Endodermal cell (in vitro differentiated cells): ENCODE measurements at regions not wholly inside any gene's neighbourhood (a gene's known extent, or its start where the extent isn't known, plus 50 kb on each side); places are given as distances from the start of the nearest gene placed in this dataset.

Source experiments
- DNase-seq: peaks from one replicate; pipeline ENCODE4 v3.0.0-alpha.2; 2017
- H3K27ac ChIP-seq: 2 replicates; pipeline ENCODE4 v1.5.1; 2013; ENCODE audit warnings: mild to moderate bottlenecking, low read depth, low read length, moderate library complexity
- H3K27me3 ChIP-seq: 2 replicates; pipeline ENCODE4 v1.6.1; 2013; ENCODE audit warnings: mild to moderate bottlenecking, low read length, moderate library complexity; ENCODE audit not compliant: insufficient read depth, control insufficient read depth, poor library complexity, severe bottlenecking
- H3K36me3 ChIP-seq: 2 replicates; pipeline ENCODE4 v1.7.0; 2013; ENCODE audit warnings: mild to moderate bottlenecking, low read length, moderate library complexity; ENCODE audit not compliant: control insufficient read depth, insufficient read depth
- H3K4me1 ChIP-seq: one replicate; pipeline ENCODE4 v1.7.0; 2013; ENCODE audit warnings: low read length; ENCODE audit not compliant: control insufficient read depth, insufficient read depth
- H3K4me3 ChIP-seq: 2 replicates; pipeline ENCODE4 v1.5.1; 2013; ENCODE audit warnings: mild to moderate bottlenecking, low read length, moderate library complexity
- H3K9ac ChIP-seq: 2 replicates; pipeline ENCODE4 v1.6.1; 2013; ENCODE audit warnings: mild to moderate bottlenecking, low read length, moderate library complexity; ENCODE audit not compliant: poor library complexity, severe bottlenecking; ENCODE audit errors: extremely low read depth
- H3K9me3 ChIP-seq: 2 replicates; pipeline ENCODE4 v1.6.1; 2013; ENCODE audit warnings: mild to moderate bottlenecking, low read length, moderate library complexity; ENCODE audit not compliant: control insufficient read depth
- H3K27ac Mint-ChIP-seq: 2 replicates; pipeline ENCODE4 v1.8.0; 2020; ENCODE audit warnings: mixed read lengths
- H3K27me3 Mint-ChIP-seq: 2 replicates; pipeline ENCODE4 v1.8.0; 2021; ENCODE audit warnings: mild to moderate bottlenecking, mixed read lengths; ENCODE audit not compliant: insufficient read depth
- H3K36me3 Mint-ChIP-seq: 2 replicates; pipeline ENCODE4 v1.8.0; 2020; ENCODE audit warnings: low read depth, mixed read lengths
- H3K4me1 Mint-ChIP-seq: 2 replicates; pipeline ENCODE4 v1.8.0; 2020; ENCODE audit warnings: mixed read lengths
- H3K4me3 Mint-ChIP-seq: 2 replicates; pipeline ENCODE4 v1.8.0; 2020; ENCODE audit warnings: mild to moderate bottlenecking, moderate library complexity, mixed read lengths
- H3K9me3 Mint-ChIP-seq: 2 replicates; pipeline ENCODE4 v1.8.0; 2020; ENCODE audit warnings: mild to moderate bottlenecking, mixed read lengths
- CTCF ChIP-seq: fragments of 200-600 bp; sonication (generic); conservative IDR thresholded peaks from 2 replicates; pipeline ENCODE4 v1.5.0; 2021; ENCODE audit warnings: antibody characterized with exemption, mild to moderate bottlenecking
- WGBS, 2 experiments: methylation state at CpG; one replicate each; pipeline versions ENCODE4 v1.1.5 to v1.1.7; 2013; ENCODE audit warnings: missing lambda C conversion rate in 2 of 2, mixed read lengths in 1 of 2; ENCODE audit not compliant: insufficient coverage in 1 of 2, insufficient read length in 1 of 2; 5-methylcytosine and 5-hydroxymethylcytosine counted together

- 87 to 88% methylated on average over 3 to 8 of the region's 9 CpGs for WGBS, 2 experiments
- H3K36me3 ChIP-seq: no peaks in the 10 kb centered on the region
- Mint-ChIP-seq H3K27me3 (no peaks in the 10 kb centered on the region), H3K36me3 (no peaks in the 10 kb centered on the region), H3K4me1 (peaks cover 6% of the 10 kb centered on the region), H3K27ac (no peak overlapping the region), H3K9me3 (no peaks in the 10 kb centered on the region), H3K4me3 (no peak overlapping the region)
- H3K27ac ChIP-seq: no peak overlapping the region
- DNase-seq: no peak
- TF ChIP-seq CTCF: no peak
- no peak overlapping the region for H3K9ac ChIP-seq
- no peaks in the 10 kb centered on the region for H3K27me3 ChIP-seq
- no peak overlapping the region for H3K4me3 ChIP-seq
- no peaks in the 10 kb centered on the region for H3K9me3 ChIP-seq
- H3K4me1 ChIP-seq: no peaks in the 10 kb centered on the region
Measured at GRCh38 chr20:50392138-50392866, 117.9 kb upstream of the PTPN1 start.

- Mint-ChIP-seq H3K4me1 (peaks cover 5% of the 10 kb centered on the region), H3K4me3 (no peak overlapping the region), H3K27me3 (no peaks in the 10 kb centered on the region), H3K36me3 (no peaks in the 10 kb centered on the region), H3K9me3 (no peaks in the 10 kb centered on the region), H3K27ac (no peak overlapping the region)
- Histone ChIP-seq H3K9ac (no peak overlapping the region), H3K27me3 (no peaks in the 10 kb centered on the region), H3K4me1 (no peaks in the 10 kb centered on the region), H3K4me3 (no peak overlapping the region), H3K36me3 (no peaks in the 10 kb centered on the region), H3K9me3 (no peaks in the 10 kb centered on the region), H3K27ac (no peak overlapping the region)
- WGBS, 2 experiments: 85 to 86% methylated on average over 4 to 6 of the region's 6 CpGs
- no peak for TF ChIP-seq CTCF
- no peak for DNase-seq
Measured at GRCh38 chr20:50393242-50393641, 116.9 kb upstream of the PTPN1 start.

- 89 to 90% methylated on average over 22 to 24 of the region's 24 CpGs for WGBS, 2 experiments
Measured at GRCh38 chr20:50393990-50394561, 116.1 kb upstream of the PTPN1 start.

More at GRCh38 chr20:50393990-50394561, 116.1 kb upstream of the PTPN1 start:
- Mint-ChIP-seq H3K4me1 (peaks cover 5% of the 10 kb centered on the region), H3K27ac (no peak overlapping the region), H3K27me3 (no peaks in the 10 kb centered on the region), H3K9me3 (no peaks in the 10 kb centered on the region), H3K4me3 (no peak overlapping the region), H3K36me3 (no peaks in the 10 kb centered on the region)
- Histone ChIP-seq H3K27me3 (no peaks in the 10 kb centered on the region), H3K9ac (no peak overlapping the region), H3K9me3 (no peaks in the 10 kb centered on the region), H3K4me3 (no peak overlapping the region), H3K36me3 (no peaks in the 10 kb centered on the region), H3K27ac (no peak overlapping the region), H3K4me1 (no peaks in the 10 kb centered on the region)
- no peak for TF ChIP-seq CTCF
- no peak for DNase-seq
